ENCODE measurements at regions not wholly inside any gene's neighbourhood (a gene's known extent, or its start where the extent isn't known, plus 50 kb on each side); places are given as distances from the start of the nearest gene placed in this dataset.
"Not testable (repeated sequence)": the region's sequence is repeated elsewhere in the genome, so short reads cannot be mapped to it uniquely, and the experiment has no call there.

- Histone ChIP-seq H3K4me1 (ENCODE audit: insufficient read depth) (no peaks in the 10 kb centered on the region), H3K36me3 (ENCODE audit: insufficient read depth) (no peaks in the 10 kb centered on the region), H3K4me3 (ENCODE audit: low read depth, low read length) (no peak overlapping the region), H3K27ac (ENCODE audit: low read depth) (no peak overlapping the region)
- DNase-seq (ENCODE audit: extremely low spot score), result no peak
These were observed 466.2 kb upstream of the FOXG1 start for GRCh38 chr14:28300356-28300755.

GRCh38 chr14:28301179-28301578 is 465.4 kb upstream of the FOXG1 start:
- 92% methylated on average over 4 of the region's 4 CpGs for WGBS
- no peaks in the 10 kb centered on the region for H3K4me1 ChIP-seq (ENCODE audit: insufficient read depth)
- no peak for DNase-seq (ENCODE audit: extremely low spot score)
- no peak overlapping the region for H3K4me3 ChIP-seq (ENCODE audit: low read depth, low read length)
- no peak overlapping the region for H3K27ac ChIP-seq (ENCODE audit: low read depth)
- H3K36me3 ChIP-seq (ENCODE audit: insufficient read depth), result no peaks in the 10 kb centered on the region

- Histone ChIP-seq H3K27ac (ENCODE audit: low read depth) (no peak overlapping the region), H3K4me3 (ENCODE audit: low read depth, low read length) (no peak overlapping the region), H3K4me1 (ENCODE audit: insufficient read depth) (no peaks in the 10 kb centered on the region), H3K36me3 (ENCODE audit: insufficient read depth) (no peaks in the 10 kb centered on the region)
- DNase-seq (ENCODE audit: extremely low spot score), result no peak
- WGBS, result 49% methylated on average over 1 of the region's 1 CpG
These were observed 463.3 kb upstream of the FOXG1 start for GRCh38 chr14:28303248-28303647.

GRCh38 chr14:28305938-28306337 is 460.6 kb upstream of the FOXG1 start:
- no peak for DNase-seq (ENCODE audit: extremely low spot score)

GRCh38 chr14:28307506-28307905 is 459.1 kb upstream of the FOXG1 start:
- no peak for DNase-seq (ENCODE audit: extremely low spot score)
- WGBS, result 74% methylated on average over 1 of the region's 1 CpG
- H3K4me1 ChIP-seq (ENCODE audit: insufficient read depth), result no peaks in the 10 kb centered on the region

More at GRCh38 chr14:28305938-28306337, 460.6 kb upstream of the FOXG1 start:
- Histone ChIP-seq H3K4me1 (ENCODE audit: insufficient read depth) (no peaks in the 10 kb centered on the region), H3K4me3 (ENCODE audit: low read depth, low read length) (no peak overlapping the region), H3K36me3 (ENCODE audit: insufficient read depth) (no peaks in the 10 kb centered on the region), H3K27ac (ENCODE audit: low read depth) (no peak overlapping the region)

GRCh38 chr14:28308734-28309133 is 457.9 kb upstream of the FOXG1 start:
- 57% methylated on average over 2 of the region's 2 CpGs for WGBS
- Histone ChIP-seq H3K4me3 (ENCODE audit: low read depth, low read length) (no peak overlapping the region), H3K4me1 (ENCODE audit: insufficient read depth) (no peaks in the 10 kb centered on the region), H3K27ac (ENCODE audit: low read depth) (no peak overlapping the region), H3K36me3 (ENCODE audit: insufficient read depth) (no peaks in the 10 kb centered on the region)
- DNase-seq (ENCODE audit: extremely low spot score), result no peak

More at GRCh38 chr14:28307506-28307905, 459.1 kb upstream of the FOXG1 start:
- no peak overlapping the region for H3K27ac ChIP-seq (ENCODE audit: low read depth)
- H3K36me3 ChIP-seq (ENCODE audit: insufficient read depth), result no peaks in the 10 kb centered on the region
- no peak overlapping the region for H3K4me3 ChIP-seq (ENCODE audit: low read depth, low read length)

GRCh38 chr14:28317890-28318675 is 448.5 kb upstream of the FOXG1 start:
- H3K4me1 ChIP-seq (ENCODE audit: insufficient read depth); DNase-seq (ENCODE audit: extremely low spot score); H3K4me3 ChIP-seq (ENCODE audit: low read depth, low read length); H3K36me3 ChIP-seq (ENCODE audit: insufficient read depth); H3K27ac ChIP-seq (ENCODE audit: low read depth): not testable (repeated sequence)
- 93% methylated on average over 32 of the region's 32 CpGs for WGBS

- Histone ChIP-seq H3K36me3 (ENCODE audit: insufficient read depth) (no peaks in the 10 kb centered on the region), H3K4me1 (ENCODE audit: insufficient read depth) (no peaks in the 10 kb centered on the region), H3K4me3 (ENCODE audit: low read depth, low read length) (no peak overlapping the region), H3K27ac (ENCODE audit: low read depth) (no peak overlapping the region)
- DNase-seq (ENCODE audit: extremely low spot score), result no peak
- WGBS, result 19% methylated on average over 3 of the region's 3 CpGs
These were observed 444.9 kb upstream of the FOXG1 start for GRCh38 chr14:28321475-28322244.

- Histone ChIP-seq H3K36me3 (ENCODE audit: insufficient read depth) (no peaks in the 10 kb centered on the region), H3K27ac (ENCODE audit: low read depth) (no peak overlapping the region), H3K4me3 (ENCODE audit: low read depth, low read length) (no peak overlapping the region), H3K4me1 (ENCODE audit: insufficient read depth) (no peaks in the 10 kb centered on the region)
- DNase-seq (ENCODE audit: extremely low spot score), result no peak
- 63% methylated on average over 4 of the region's 4 CpGs for WGBS
These were observed 443.2 kb upstream of the FOXG1 start for GRCh38 chr14:28323366-28323765.

GRCh38 chr14:28323951-28324741 is 442.4 kb upstream of the FOXG1 start:
- no peaks in the 10 kb centered on the region for H3K36me3 ChIP-seq (ENCODE audit: insufficient read depth)
- no peak overlapping the region for H3K27ac ChIP-seq (ENCODE audit: low read depth)
- no peak overlapping the region for H3K4me3 ChIP-seq (ENCODE audit: low read depth, low read length)
- DNase-seq (ENCODE audit: extremely low spot score), result no peak
- no peaks in the 10 kb centered on the region for H3K4me1 ChIP-seq (ENCODE audit: insufficient read depth)
- 75% methylated on average over 5 of the region's 5 CpGs for WGBS

- H3K4me1 ChIP-seq (ENCODE audit: insufficient read depth), result no peaks in the 10 kb centered on the region
- H3K36me3 ChIP-seq (ENCODE audit: insufficient read depth), result no peaks in the 10 kb centered on the region
- no peak for DNase-seq (ENCODE audit: extremely low spot score)
- no peak overlapping the region for H3K4me3 ChIP-seq (ENCODE audit: low read depth, low read length)
- no peak overlapping the region for H3K27ac ChIP-seq (ENCODE audit: low read depth)
These were observed 425.8 kb upstream of the FOXG1 start for GRCh38 chr14:28340816-28341215.

- Histone ChIP-seq H3K36me3 (ENCODE audit: insufficient read depth) (no peaks in the 10 kb centered on the region), H3K4me1 (ENCODE audit: insufficient read depth) (no peaks in the 10 kb centered on the region), H3K4me3 (ENCODE audit: low read depth, low read length) (no peak overlapping the region), H3K27ac (ENCODE audit: low read depth) (no peak overlapping the region)
- no peak for DNase-seq (ENCODE audit: extremely low spot score)
These were observed 422.2 kb upstream of the FOXG1 start for GRCh38 chr14:28344381-28344780.

- WGBS, result 89% methylated on average over 5 of the region's 5 CpGs
- H3K27ac ChIP-seq (ENCODE audit: low read depth), result no peak overlapping the region
- no peaks in the 10 kb centered on the region for H3K4me1 ChIP-seq (ENCODE audit: insufficient read depth)
- H3K36me3 ChIP-seq (ENCODE audit: insufficient read depth), result no peaks in the 10 kb centered on the region
- DNase-seq (ENCODE audit: extremely low spot score), result no peak
- no peak overlapping the region for H3K4me3 ChIP-seq (ENCODE audit: low read depth, low read length)
These were observed 417.8 kb upstream of the FOXG1 start for GRCh38 chr14:28348797-28349196.

GRCh38 chr14:28356819-28357218 is 409.8 kb upstream of the FOXG1 start:
- no peak for DNase-seq (ENCODE audit: extremely low spot score)
- no peaks in the 10 kb centered on the region for H3K4me1 ChIP-seq (ENCODE audit: insufficient read depth)
- 57% methylated on average over 1 of the region's 1 CpG for WGBS
- H3K36me3 ChIP-seq (ENCODE audit: insufficient read depth), result no peaks in the 10 kb centered on the region
- no peak overlapping the region for H3K27ac ChIP-seq (ENCODE audit: low read depth)
- H3K4me3 ChIP-seq (ENCODE audit: low read depth, low read length), result no peak overlapping the region

All from urinary bladder (tissue), 3 donors.